ENCODE measurements at regions not wholly inside any gene's neighbourhood (a gene's known extent, or its start where the extent isn't known, plus 50 kb on each side); places are given as distances from the start of the nearest gene placed in this dataset.

DNA sequence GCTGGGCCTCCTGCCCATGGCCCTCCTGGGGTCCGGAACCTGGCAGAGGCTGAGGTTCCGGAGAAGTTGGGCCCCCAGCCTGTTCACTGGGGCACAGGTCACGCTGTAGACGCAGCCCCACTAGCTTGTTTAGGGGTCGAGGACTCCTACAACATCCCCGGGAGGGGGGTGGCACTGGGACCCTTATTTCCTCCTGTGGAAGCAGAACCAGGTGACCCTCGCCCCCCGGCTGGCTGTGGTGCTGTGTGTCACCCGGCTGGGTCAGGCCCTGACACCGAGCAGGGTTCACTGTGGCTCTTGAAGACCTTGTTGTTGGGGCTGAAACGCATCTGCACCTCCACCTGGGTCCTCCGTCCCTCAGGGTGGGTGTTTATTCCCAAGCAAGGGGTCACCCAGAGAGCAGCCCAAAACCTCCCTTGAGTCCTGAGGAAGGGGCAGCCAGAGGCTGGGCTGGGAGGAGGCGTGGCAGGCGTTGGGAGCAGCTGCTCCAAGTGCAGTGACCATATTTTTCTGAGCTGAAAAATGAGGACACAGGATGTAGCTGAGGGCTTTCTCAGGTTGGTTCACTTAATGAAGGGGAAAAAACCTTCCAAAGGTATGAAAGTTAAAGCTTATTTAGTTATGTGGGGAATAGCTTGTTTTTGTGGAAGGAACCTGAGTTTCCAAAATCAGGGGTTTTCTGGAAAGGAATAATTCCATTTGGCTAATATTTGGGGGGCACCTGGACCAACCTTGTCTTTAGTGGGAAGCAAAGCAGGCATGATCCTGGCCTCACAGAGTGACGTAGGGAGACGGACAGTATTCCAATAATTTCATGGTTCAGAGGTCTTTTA, 164.7 kb upstream of the IER5L start:
- TF ChIP-seq, protein P1, sequence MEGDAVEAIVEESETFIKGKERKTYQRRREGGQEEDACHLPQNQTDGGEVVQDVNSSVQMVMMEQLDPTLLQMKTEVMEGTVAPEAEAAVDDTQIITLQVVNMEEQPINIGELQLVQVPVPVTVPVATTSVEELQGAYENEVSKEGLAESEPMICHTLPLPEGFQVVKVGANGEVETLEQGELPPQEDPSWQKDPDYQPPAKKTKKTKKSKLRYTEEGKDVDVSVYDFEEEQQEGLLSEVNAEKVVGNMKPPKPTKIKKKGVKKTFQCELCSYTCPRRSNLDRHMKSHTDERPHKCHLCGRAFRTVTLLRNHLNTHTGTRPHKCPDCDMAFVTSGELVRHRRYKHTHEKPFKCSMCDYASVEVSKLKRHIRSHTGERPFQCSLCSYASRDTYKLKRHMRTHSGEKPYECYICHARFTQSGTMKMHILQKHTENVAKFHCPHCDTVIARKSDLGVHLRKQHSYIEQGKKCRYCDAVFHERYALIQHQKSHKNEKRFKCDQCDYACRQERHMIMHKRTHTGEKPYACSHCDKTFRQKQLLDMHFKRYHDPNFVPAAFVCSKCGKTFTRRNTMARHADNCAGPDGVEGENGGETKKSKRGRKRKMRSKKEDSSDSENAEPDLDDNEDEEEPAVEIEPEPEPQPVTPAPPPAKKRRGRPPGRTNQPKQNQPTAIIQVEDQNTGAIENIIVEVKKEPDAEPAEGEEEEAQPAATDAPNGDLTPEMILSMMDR (IDR thresholded peaks at IDR 0.05; ENCODE audit: low read depth, low read length), result no peak
- H3K4me3 ChIP-seq (ENCODE audit: low read depth, low read length), result no peak overlapping the region

DNA sequence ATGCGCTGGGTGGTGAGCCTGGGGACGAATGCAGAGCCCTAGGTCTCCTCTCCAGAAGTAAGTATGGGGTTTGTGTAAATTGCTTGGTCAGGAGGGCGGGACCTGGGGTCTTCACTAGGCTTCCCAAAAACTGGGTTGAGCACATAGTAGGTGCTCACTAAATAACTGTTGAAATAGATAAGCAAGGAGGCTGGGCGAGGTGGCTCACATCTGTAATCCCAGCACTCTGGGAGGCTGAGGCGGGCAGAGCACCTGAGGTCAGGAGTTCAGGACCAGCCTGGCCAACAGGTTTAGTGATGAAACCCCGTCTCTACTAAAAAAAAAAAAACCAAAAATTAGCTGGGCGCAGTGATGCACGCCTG, 163.9 kb upstream of the IER5L start:
- TF ChIP-seq, protein P1 (IDR thresholded peaks at IDR 0.05; ENCODE audit: low read depth, low read length), result no peak
- H3K4me3 ChIP-seq (ENCODE audit: low read depth, low read length), result no peak overlapping the region

GRCh38 chr9:129341171-129341986, 163.3 kb upstream of the IER5L start:
- no peak overlapping the region for H3K4me3 ChIP-seq (ENCODE audit: low read depth, low read length)
- TF ChIP-seq, protein P1 (IDR thresholded peaks at IDR 0.05; ENCODE audit: low read depth, low read length), result no peak

DNA sequence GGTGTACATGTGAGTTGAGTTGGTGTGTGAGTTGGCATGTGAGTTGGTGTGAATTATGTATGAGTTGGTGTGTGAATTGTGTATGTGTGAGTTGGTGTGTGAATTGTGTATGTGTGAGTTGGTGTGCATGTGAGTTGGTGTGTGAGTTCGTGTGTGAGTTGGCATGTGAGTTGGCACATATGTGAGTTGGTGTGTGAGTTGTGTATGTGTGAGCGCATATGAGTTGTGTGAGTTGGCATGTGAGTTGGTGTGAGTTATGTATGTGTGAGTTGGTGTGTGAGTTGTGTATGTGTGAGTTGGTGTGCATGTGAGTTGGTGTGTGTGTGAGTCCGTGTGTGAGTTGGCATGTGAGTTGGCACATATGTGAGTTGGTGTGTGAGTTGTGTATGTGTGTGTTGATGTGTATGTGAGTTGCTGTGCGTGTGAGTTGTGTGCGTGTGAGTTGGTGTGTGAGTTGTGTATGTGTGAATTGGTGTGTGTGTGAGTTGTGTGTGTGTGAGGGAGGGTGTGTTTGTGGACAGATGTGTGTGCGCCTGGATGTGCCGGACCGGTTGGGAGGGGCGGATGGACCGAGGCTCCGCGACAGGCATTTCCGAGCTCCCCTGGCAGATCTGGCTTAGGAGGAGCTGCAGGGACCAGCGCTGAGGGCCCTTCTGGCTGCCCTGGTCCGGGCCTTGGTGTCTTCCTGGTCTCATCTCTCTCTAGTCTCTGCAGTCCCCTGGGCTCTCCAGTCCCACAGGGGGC, 162.5 kb upstream of the IER5L start:
- TF ChIP-seq, protein P1 (IDR thresholded peaks at IDR 0.05; ENCODE audit: low read depth, low read length), result no peak
- no peak overlapping the region for H3K4me3 ChIP-seq (ENCODE audit: low read depth, low read length)

- TF ChIP-seq, protein P1 (IDR thresholded peaks at IDR 0.05; ENCODE audit: low read depth, low read length), result no peak
- H3K4me3 ChIP-seq (ENCODE audit: low read depth, low read length), result no peak overlapping the region
Measured at GRCh38 chr9:129339539-129340157, 161.6 kb upstream of the IER5L start.

DNA sequence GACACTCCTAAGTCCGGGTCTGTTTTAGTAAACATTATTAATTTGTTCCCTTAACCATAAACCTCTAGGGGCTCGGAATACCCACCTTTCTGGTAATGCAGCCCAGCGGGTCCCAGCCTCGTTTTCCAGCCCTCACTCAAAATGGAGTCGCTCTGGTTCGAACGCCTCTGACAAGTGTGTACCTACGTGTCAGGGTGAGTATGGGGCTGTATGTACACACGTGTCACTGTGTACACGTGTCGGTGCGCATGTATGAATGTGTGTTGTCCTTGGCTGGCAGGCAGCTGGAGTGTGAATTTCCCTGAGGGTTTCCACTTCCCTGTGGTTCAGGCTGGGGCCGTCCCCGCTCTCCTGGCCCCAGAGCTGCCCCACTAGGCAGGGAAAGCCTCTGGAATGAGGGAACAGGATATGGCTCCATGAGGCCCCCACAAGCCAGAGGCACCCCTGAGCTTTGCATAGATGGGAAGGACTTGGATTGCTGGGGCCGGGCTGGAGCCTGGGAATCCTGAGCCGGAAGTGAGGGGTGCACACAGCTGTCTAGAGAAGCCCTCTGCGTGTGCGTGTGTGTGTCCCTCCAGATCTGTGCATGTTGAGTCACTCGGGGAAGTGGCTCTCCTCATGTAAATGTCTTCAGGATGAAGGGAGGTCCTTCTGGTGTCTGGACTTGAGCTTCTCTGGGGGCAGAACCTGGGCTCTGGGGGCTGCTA, 160.8 kb upstream of the IER5L start:
- TF ChIP-seq, protein P1 (IDR thresholded peaks at IDR 0.05; ENCODE audit: low read depth, low read length), result no peak
- H3K4me3 ChIP-seq (ENCODE audit: low read depth, low read length), result no peak overlapping the region

Measured in WI38 (cell line).